Liver (tissue), 8 donors: ENCODE measurements at regions not wholly inside any gene's neighbourhood (a gene's known extent, or its start where the extent isn't known, plus 50 kb on each side); places are given as distances from the start of the nearest gene placed in this dataset.

Experiments used
- DNase-seq: peaks from one replicate; pipeline ENCODE4 v3.0.0-alpha.2; 2017; ENCODE audit warnings: low spot score
- H3K27ac ChIP-seq, 2 donors: one replicate each; pipeline ENCODE4 v1.7.0; 2013; ENCODE audit warnings: inconsistent platforms in 2 of 2, low read length in 2 of 2, control low read depth in 1 of 2, low read depth in 1 of 2, mild to moderate bottlenecking in 1 of 2
- H3K27me3 ChIP-seq, 4 donors: one replicate each; pipeline versions ENCODE4 v1.6.1 to v1.7.0; 2013; ENCODE audit warnings: low read length in 3 of 4, inconsistent platforms in 1 of 4, mild to moderate bottlenecking in 1 of 4, moderate library complexity in 1 of 4; ENCODE audit not compliant: control insufficient read depth in 4 of 4, insufficient read depth in 4 of 4
- H3K36me3 ChIP-seq, 4 donors: one replicate each; pipeline versions ENCODE4 v1.6.1 to v1.7.0; 2013; ENCODE audit warnings: low read length in 3 of 4, mild to moderate bottlenecking in 3 of 4, low read depth in 1 of 4, moderate library complexity in 1 of 4; ENCODE audit not compliant: control insufficient read depth in 4 of 4, insufficient read depth in 3 of 4
- H3K4me1 ChIP-seq, 4 donors: one replicate each; pipeline versions ENCODE4 v1.6.1 to v1.7.0; 2013; ENCODE audit warnings: low read length in 3 of 4, mild to moderate bottlenecking in 3 of 4, moderate library complexity in 1 of 4; ENCODE audit not compliant: control insufficient read depth in 4 of 4, insufficient read depth in 4 of 4
- H3K4me3 ChIP-seq, 3 donors: one replicate each; pipeline versions ENCODE4 v1.6.1 to v1.7.0; 2013; ENCODE audit warnings: low read length in 3 of 3, control low read depth in 1 of 3, low read depth in 1 of 3, mild to moderate bottlenecking in 1 of 3
- H3K9ac ChIP-seq, 2 donors: one replicate each; pipeline ENCODE4 v1.7.0; 2013; ENCODE audit warnings: low read length in 2 of 2, mild to moderate bottlenecking in 2 of 2, moderate library complexity in 2 of 2, control low read depth in 1 of 2, low read depth in 1 of 2
- H3K9me3 ChIP-seq, 4 donors: one replicate each; pipeline versions ENCODE4 v1.6.1 to v1.7.0; 2013; ENCODE audit warnings: low read length in 3 of 4; ENCODE audit not compliant: control insufficient read depth in 4 of 4
- ATF3 ChIP-seq: IDR thresholded peaks from 2 replicates; pipeline ENCODE4 v1.6.1; 2016; ENCODE audit warnings: antibody characterized with exemption
- CTCF ChIP-seq: fragments of 150-350 bp; IDR thresholded peaks from 2 replicates; pipeline ENCODE4 v1.5.1; 2017; ENCODE audit warnings: improper control_type of control experiment, low read depth, low read length; ENCODE audit not compliant: missing input control
- EGR1 ChIP-seq, 2 donors: IDR thresholded peaks; 2 replicates each; pipeline ENCODE4 v1.6.1; 2016 to 2018; ENCODE audit warnings: antibody characterized with exemption in 2 of 2, low read depth in 2 of 2
- FOXA1 ChIP-seq: IDR thresholded peaks from 2 replicates; pipeline ENCODE4 v1.6.1; 2016; ENCODE audit warnings: antibody characterized with exemption
- FOXA2 ChIP-seq: IDR thresholded peaks from 2 replicates; pipeline ENCODE4 v1.6.1; 2016; ENCODE audit warnings: antibody characterized with exemption
- GABPA ChIP-seq, 2 donors: IDR thresholded peaks in 1 of 2; conservative IDR thresholded peaks in 1 of 2; 2 replicates each; pipeline ENCODE4 v1.6.1; 2016; ENCODE audit warnings: antibody characterized with exemption in 2 of 2, mild to moderate bottlenecking in 1 of 2, moderate library complexity in 1 of 2
- HNF4A ChIP-seq, 2 donors: conservative IDR thresholded peaks; 2 replicates each; pipeline ENCODE4 v1.6.1; 2016; ENCODE audit warnings: antibody characterized with exemption in 2 of 2, mild to moderate bottlenecking in 2 of 2
- HNF4G ChIP-seq: IDR thresholded peaks from 2 replicates; pipeline ENCODE4 v1.6.1; 2016; ENCODE audit warnings: antibody characterized with exemption
- JUND ChIP-seq, 2 donors: IDR thresholded peaks; 2 replicates each; pipeline ENCODE4 v1.6.1; 2016; ENCODE audit warnings: antibody characterized with exemption in 2 of 2
- NR2F2 ChIP-seq: IDR thresholded peaks from 2 replicates; pipeline ENCODE4 v1.6.1; 2016; ENCODE audit warnings: antibody characterized with exemption
- RAD21 ChIP-seq, 2 donors: IDR thresholded peaks; 2 replicates each; pipeline ENCODE4 v1.6.1; 2016; ENCODE audit warnings: antibody characterized with exemption in 2 of 2, mild to moderate bottlenecking in 2 of 2
- RXRA ChIP-seq, 2 donors: IDR thresholded peaks; 2 replicates each; pipeline ENCODE4 v1.6.1; 2017 to 2018; ENCODE audit warnings: antibody characterized with exemption in 2 of 2, mild to moderate bottlenecking in 1 of 2
- SP1 ChIP-seq: IDR thresholded peaks from 2 replicates; pipeline ENCODE4 v1.6.1; 2018; ENCODE audit warnings: antibody characterized with exemption, mild to moderate bottlenecking
- TAF1 ChIP-seq: conservative IDR thresholded peaks from 2 replicates; pipeline ENCODE4 v1.6.1; 2016; ENCODE audit warnings: antibody characterized with exemption, mild to moderate bottlenecking
- YY1 ChIP-seq: IDR thresholded peaks from 2 replicates; pipeline ENCODE4 v1.6.1; 2016; ENCODE audit warnings: antibody characterized with exemption, mild to moderate bottlenecking
- ZBTB33 ChIP-seq: IDR thresholded peaks from 2 replicates; pipeline ENCODE4 v1.6.1; 2016; ENCODE audit warnings: antibody characterized with exemption
- WGBS: extraction: QIAGEN DNeasy Blood & Tissue Kit; methylation state at CpG from one replicate; pipeline ENCODE4 v1.1.7; 2013; 5-methylcytosine and 5-hydroxymethylcytosine counted together
- TF ChIP-seq, protein P1 (sequence below): IDR thresholded peaks from 2 replicates; pipeline ENCODE4 v1.6.1; 2016; ENCODE audit warnings: antibody characterized with exemption, mild to moderate bottlenecking
- donor health status: healthy.
- donor health status: healthy.
- donor health status: healthy.
- donor health status: healthy.
- donor health status: healthy.

GRCh38 chr17:79415909-79416308, 194.9 kb downstream of the RBFOX3 start:
- 68% methylated on average over 9 of the region's 9 CpGs for WGBS
- Histone ChIP-seq H3K4me1 (no peaks in the 10 kb centered on the region), H3K4me3 (no peak overlapping the region), H3K9ac (no peak overlapping the region), H3K27ac (no peak overlapping the region), H3K36me3 (no peaks in the 10 kb centered on the region), H3K9me3 (no peaks in the 10 kb centered on the region), H3K27me3 (peaks cover 0 to 13% (median 3%) of the 10 kb centered on the region in 4 donors)
- no peak for DNase-seq
- no peak for TF ChIP-seq FOXA1
- TF ChIP-seq HNF4G = no peak
- TF ChIP-seq EGR1 (IDR thresholded peaks at IDR 0.05; ENCODE audit: low read depth in 2 of 2) = no peak
- no peak for TF ChIP-seq HNF4A (conservative IDR thresholded peaks at IDR 0.05)
- no peak for TF ChIP-seq YY1
- TF ChIP-seq CTCF = no peak
- no peak for TF ChIP-seq GABPA (IDR thresholded peaks at IDR 0.05 in 1 of 2, conservative IDR thresholded peaks at IDR 0.05 in 1 of 2)
- TF ChIP-seq TAF1 = no peak
- TF ChIP-seq SP1 = no peak
- TF ChIP-seq ATF3 = no peak
- TF ChIP-seq, protein P1, sequence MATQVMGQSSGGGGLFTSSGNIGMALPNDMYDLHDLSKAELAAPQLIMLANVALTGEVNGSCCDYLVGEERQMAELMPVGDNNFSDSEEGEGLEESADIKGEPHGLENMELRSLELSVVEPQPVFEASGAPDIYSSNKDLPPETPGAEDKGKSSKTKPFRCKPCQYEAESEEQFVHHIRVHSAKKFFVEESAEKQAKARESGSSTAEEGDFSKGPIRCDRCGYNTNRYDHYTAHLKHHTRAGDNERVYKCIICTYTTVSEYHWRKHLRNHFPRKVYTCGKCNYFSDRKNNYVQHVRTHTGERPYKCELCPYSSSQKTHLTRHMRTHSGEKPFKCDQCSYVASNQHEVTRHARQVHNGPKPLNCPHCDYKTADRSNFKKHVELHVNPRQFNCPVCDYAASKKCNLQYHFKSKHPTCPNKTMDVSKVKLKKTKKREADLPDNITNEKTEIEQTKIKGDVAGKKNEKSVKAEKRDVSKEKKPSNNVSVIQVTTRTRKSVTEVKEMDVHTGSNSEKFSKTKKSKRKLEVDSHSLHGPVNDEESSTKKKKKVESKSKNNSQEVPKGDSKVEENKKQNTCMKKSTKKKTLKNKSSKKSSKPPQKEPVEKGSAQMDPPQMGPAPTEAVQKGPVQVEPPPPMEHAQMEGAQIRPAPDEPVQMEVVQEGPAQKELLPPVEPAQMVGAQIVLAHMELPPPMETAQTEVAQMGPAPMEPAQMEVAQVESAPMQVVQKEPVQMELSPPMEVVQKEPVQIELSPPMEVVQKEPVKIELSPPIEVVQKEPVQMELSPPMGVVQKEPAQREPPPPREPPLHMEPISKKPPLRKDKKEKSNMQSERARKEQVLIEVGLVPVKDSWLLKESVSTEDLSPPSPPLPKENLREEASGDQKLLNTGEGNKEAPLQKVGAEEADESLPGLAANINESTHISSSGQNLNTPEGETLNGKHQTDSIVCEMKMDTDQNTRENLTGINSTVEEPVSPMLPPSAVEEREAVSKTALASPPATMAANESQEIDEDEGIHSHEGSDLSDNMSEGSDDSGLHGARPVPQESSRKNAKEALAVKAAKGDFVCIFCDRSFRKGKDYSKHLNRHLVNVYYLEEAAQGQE = no peak
- TF ChIP-seq RXRA (IDR thresholded peaks at IDR 0.05) = no peak
- no peak for TF ChIP-seq ZBTB33
- TF ChIP-seq FOXA2 = no peak
- TF ChIP-seq JUND (IDR thresholded peaks at IDR 0.05) = no peak
- no peak for TF ChIP-seq RAD21 (IDR thresholded peaks at IDR 0.05)
- no peak for TF ChIP-seq NR2F2

- TF ChIP-seq SP1 (no peak), HNF4G (no peak), RAD21 (IDR thresholded peaks at IDR 0.05) (no peak), GABPA (IDR thresholded peaks at IDR 0.05 in 1 of 2, conservative IDR thresholded peaks at IDR 0.05 in 1 of 2) (no peak), YY1 (no peak), ATF3 (no peak), FOXA2 (no peak), JUND (IDR thresholded peaks at IDR 0.05) (no peak), TAF1 (no peak), NR2F2 (no peak), FOXA1 (no peak), HNF4A (conservative IDR thresholded peaks at IDR 0.05) (no peak), EGR1 (IDR thresholded peaks at IDR 0.05; ENCODE audit: low read depth in 2 of 2) (no peak)
- TF ChIP-seq, protein P1 = no peak
- no peak overlapping the region for H3K9ac ChIP-seq
- H3K27me3 ChIP-seq = peaks cover 0 to 13% (median 3%) of the 10 kb centered on the region in 4 donors
- no peak for DNase-seq
- H3K4me1 ChIP-seq = no peaks in the 10 kb centered on the region
- H3K9me3 ChIP-seq = no peaks in the 10 kb centered on the region
- H3K27ac ChIP-seq = no peak overlapping the region
- WGBS = 37% methylated on average over 13 of the region's 13 CpGs
- no peaks in the 10 kb centered on the region for H3K36me3 ChIP-seq
- H3K4me3 ChIP-seq = no peak overlapping the region
Observed at GRCh38 chr17:79415365-79415764, 195.5 kb downstream of the RBFOX3 start.
